Urinary bladder (tissue), 3 donors: ENCODE measurements at regions not wholly inside any gene's neighbourhood (a gene's known extent, or its start where the extent isn't known, plus 50 kb on each side); places are given as distances from the start of the nearest gene placed in this dataset.
"Not testable (repeated sequence)": the region's sequence is repeated elsewhere in the genome, so short reads cannot be mapped to it uniquely, and the experiment has no call there.

Experiments
- DNase-seq: peaks from one replicate; pipeline ENCODE4 v3.0.0-alpha.2; 2015; ENCODE audit errors: extremely low spot score
- H3K27ac ChIP-seq: one replicate; pipeline ENCODE4 v1.5.1; 2013; ENCODE audit warnings: low read depth, mild to moderate bottlenecking, moderate library complexity
- H3K36me3 ChIP-seq: one replicate; pipeline ENCODE4 v1.6.1; 2013; ENCODE audit warnings: mild to moderate bottlenecking, moderate library complexity; ENCODE audit not compliant: insufficient read depth
- H3K4me1 ChIP-seq: one replicate; pipeline ENCODE4 v1.6.1; 2013; ENCODE audit warnings: mild to moderate bottlenecking, moderate library complexity; ENCODE audit not compliant: insufficient read depth
- H3K4me3 ChIP-seq: one replicate; pipeline ENCODE4 v1.5.1; 2013; ENCODE audit warnings: low read depth, low read length
- WGBS: extraction: QIAGEN DNeasy Blood & Tissue Kit; methylation state at CpG from one replicate; pipeline ENCODE4 v1.1.7; 2013; 5-methylcytosine and 5-hydroxymethylcytosine counted together
- donor health status: healthy with polysubstance abuse.
- donor health status: healthy.

GRCh38 chr2:51976623-51977022 is 944.7 kb upstream of the NRXN1 start:
- Histone ChIP-seq H3K36me3 (no peaks in the 10 kb centered on the region), H3K27ac (no peak overlapping the region), H3K4me3 (no peak overlapping the region), H3K4me1 (no peaks in the 10 kb centered on the region)
- WGBS = 85% methylated on average over 2 of the region's 2 CpGs
- no peak for DNase-seq

- no peak overlapping the region for H3K27ac ChIP-seq
- 44% methylated on average over 1 of the region's 1 CpG for WGBS
- H3K4me1 ChIP-seq = no peaks in the 10 kb centered on the region
- DNase-seq = no peak
- H3K36me3 ChIP-seq = no peaks in the 10 kb centered on the region
- no peak overlapping the region for H3K4me3 ChIP-seq
Observed at GRCh38 chr2:51971136-51971535, 939.2 kb upstream of the NRXN1 start.

- H3K36me3 ChIP-seq = no peaks in the 10 kb centered on the region
- H3K4me1 ChIP-seq = no peaks in the 10 kb centered on the region
- 79% methylated on average over 1 of the region's 1 CpG for WGBS
- no peak overlapping the region for H3K27ac ChIP-seq
- DNase-seq = no peak
- H3K4me3 ChIP-seq = no peak overlapping the region
Observed at GRCh38 chr2:51969347-51969746, 937.4 kb upstream of the NRXN1 start.

- H3K4me3 ChIP-seq = no peak overlapping the region
- no peak for DNase-seq
- H3K4me1 ChIP-seq = no peaks in the 10 kb centered on the region
- no peak overlapping the region for H3K27ac ChIP-seq
- H3K36me3 ChIP-seq = no peaks in the 10 kb centered on the region
- WGBS = 86% methylated on average over 3 of the region's 3 CpGs
Observed at GRCh38 chr2:51960841-51961335, 929.0 kb upstream of the NRXN1 start.

- H3K27ac ChIP-seq = no peak overlapping the region
- H3K36me3 ChIP-seq = no peaks in the 10 kb centered on the region
- H3K4me1 ChIP-seq = no peaks in the 10 kb centered on the region
- 77% methylated on average over 2 of the region's 2 CpGs for WGBS
- no peak for DNase-seq
- no peak overlapping the region for H3K4me3 ChIP-seq
Observed at GRCh38 chr2:51960281-51960680, 928.3 kb upstream of the NRXN1 start.

GRCh38 chr2:51959696-51960095 is 927.8 kb upstream of the NRXN1 start:
- Histone ChIP-seq H3K4me1 (no peaks in the 10 kb centered on the region), H3K27ac (no peak overlapping the region), H3K36me3 (no peaks in the 10 kb centered on the region), H3K4me3 (no peak overlapping the region)
- WGBS = 49% methylated on average over 2 of the region's 2 CpGs
- no peak for DNase-seq

GRCh38 chr2:51953931-51954330 is 922.0 kb upstream of the NRXN1 start:
- Histone ChIP-seq H3K4me1 (no peaks in the 10 kb centered on the region), H3K36me3 (no peaks in the 10 kb centered on the region), H3K27ac (no peak overlapping the region), H3K4me3 (no peak overlapping the region)
- no peak for DNase-seq

GRCh38 chr2:51921076-51921475 is 889.1 kb upstream of the NRXN1 start:
- no peaks in the 10 kb centered on the region for H3K36me3 ChIP-seq
- H3K4me3 ChIP-seq = no peak overlapping the region
- no peak for DNase-seq
- H3K27ac ChIP-seq = no peak overlapping the region
- no peaks in the 10 kb centered on the region for H3K4me1 ChIP-seq

GRCh38 chr2:51920509-51920908 is 888.6 kb upstream of the NRXN1 start:
- H3K27ac ChIP-seq = no peak overlapping the region
- 72% methylated on average over 6 of the region's 6 CpGs for WGBS
- H3K4me1 ChIP-seq = no peaks in the 10 kb centered on the region
- no peak for DNase-seq
- no peak overlapping the region for H3K4me3 ChIP-seq
- H3K36me3 ChIP-seq = no peaks in the 10 kb centered on the region

GRCh38 chr2:51919395-51919794 is 887.5 kb upstream of the NRXN1 start:
- no peaks in the 10 kb centered on the region for H3K4me1 ChIP-seq
- H3K27ac ChIP-seq = no peak overlapping the region
- no peak for DNase-seq
- no peaks in the 10 kb centered on the region for H3K36me3 ChIP-seq
- no peak overlapping the region for H3K4me3 ChIP-seq
- 73% methylated on average over 1 of the region's 1 CpG for WGBS

GRCh38 chr2:51918113-51918512 is 886.2 kb upstream of the NRXN1 start:
- Histone ChIP-seq H3K27ac (no peak overlapping the region), H3K4me3 (no peak overlapping the region), H3K4me1 (no peaks in the 10 kb centered on the region), H3K36me3 (no peaks in the 10 kb centered on the region)
- DNase-seq = no peak
- 43% methylated on average over 3 of the region's 3 CpGs for WGBS

GRCh38 chr2:51903728-51904127 is 871.8 kb upstream of the NRXN1 start:
- DNase-seq = no peak
- Histone ChIP-seq H3K4me3 (no peak overlapping the region), H3K4me1 (no peaks in the 10 kb centered on the region), H3K27ac (no peak overlapping the region), H3K36me3 (no peaks in the 10 kb centered on the region)
- WGBS = 38% methylated on average over 1 of the region's 1 CpG

GRCh38 chr2:51899643-51900042 is 867.7 kb upstream of the NRXN1 start:
- no peak overlapping the region for H3K4me3 ChIP-seq
- no peak overlapping the region for H3K27ac ChIP-seq
- no peak for DNase-seq
- no peaks in the 10 kb centered on the region for H3K36me3 ChIP-seq
- H3K4me1 ChIP-seq = no peaks in the 10 kb centered on the region

GRCh38 chr2:51894584-51894983 is 862.7 kb upstream of the NRXN1 start:
- H3K27ac ChIP-seq, H3K36me3 ChIP-seq, H3K4me1 ChIP-seq, H3K4me3 ChIP-seq, DNase-seq: not testable (repeated sequence)
- WGBS = 80% methylated on average over 3 of the region's 3 CpGs

- WGBS = 72% methylated on average over 1 of the region's 1 CpG
Observed at GRCh38 chr2:51888120-51888519, 856.2 kb upstream of the NRXN1 start.

More at GRCh38 chr2:51888120-51888519, 856.2 kb upstream of the NRXN1 start:
- Histone ChIP-seq H3K36me3 (no peaks in the 10 kb centered on the region), H3K4me3 (no peak overlapping the region), H3K4me1 (no peaks in the 10 kb centered on the region), H3K27ac (no peak overlapping the region)
- no peak for DNase-seq
